ENCODE measurements at regions not wholly inside any gene's neighbourhood (a gene's known extent, or its start where the extent isn't known, plus 50 kb on each side); places are given as distances from the start of the nearest gene placed in this dataset.

- H3K9me3 Mint-ChIP-seq (ENCODE audit: insufficient read depth) = peaks cover 5% of the 10 kb centered on the region
- POLR2A ChIA-PET = no interaction called here
- H3K27ac ChIP-seq (ENCODE audit: low read length in 2 of 2) = no peak overlapping the region
These were observed 426.4 kb upstream of the TYRP1 start for GRCh38 chr9:12266758-12267157.

GRCh38 chr9:12271421-12271891, 421.7 kb upstream of the TYRP1 start:
- H3K4me1 Mint-ChIP-seq = no peaks in the 10 kb centered on the region
- Histone ChIP-seq H3K27ac (ENCODE audit: low read length in 2 of 2) (no peak overlapping the region), H4K20me1 (ENCODE audit: control insufficient read depth, insufficient read depth, low read length, poor library complexity, severe bottlenecking) (no peaks in the 10 kb centered on the region), H3K9ac (ENCODE audit: low read length) (no peak overlapping the region), H3K9me3 (ENCODE audit: control extremely low read depth in 1 of 3, control insufficient read depth in 2 of 3, insufficient read depth in 1 of 3, low read length in 2 of 3) (peaks cover 0 to 3% (median 0%) of the 10 kb centered on the region in 3 donors), H3K4me3 (ENCODE audit: control extremely low read depth in 1 of 5, extremely low read depth in 1 of 5, insufficient read depth in 1 of 5, low read depth in 2 of 5, low read length in 4 of 5) (no peak overlapping the region), H2AFZ (ENCODE audit: insufficient read depth, low read depth, low read length, poor library complexity, severe bottlenecking) (no peak overlapping the region), H3K4me2 (replicated peaks; ENCODE audit: low read depth, low read length, poor library complexity, severe bottlenecking) (no peak overlapping the region), H3K4me1 (ENCODE audit: control insufficient read depth in 2 of 2, insufficient read depth in 2 of 2, low read length in 2 of 2) (no peaks in the 10 kb centered on the region), H3K79me2 (ENCODE audit: control insufficient read depth, insufficient read depth, low read length) (no peaks in the 10 kb centered on the region), H3K27me3 (replicated peaks in 1 of 4; ENCODE audit: control extremely low read depth in 1 of 4, control insufficient read depth in 3 of 4, insufficient read depth in 4 of 4, low read length in 3 of 4) (no peaks in the 10 kb centered on the region), H3K36me3 (replicated peaks in 1 of 2; ENCODE audit: control extremely low read depth in 1 of 2, control insufficient read depth in 1 of 2, extremely low read depth in 1 of 2, insufficient read depth in 2 of 2, low read length in 1 of 2) (no peaks in the 10 kb centered on the region)
- DNase-seq (no peak), ATAC-seq (ENCODE audit: low read depth) (no peak)
- no peaks in the 10 kb centered on the region for H3K27me3 Mint-ChIP-seq
- intact Hi-C loops (cut with micrococcal nuclease) = no loop called here
- peaks cover 5% of the 10 kb centered on the region for H3K9me3 Mint-ChIP-seq (ENCODE audit: insufficient read depth)
- CTCF ChIA-PET = no interaction called here
- POLR2A ChIA-PET = no interaction called here
- H3K4me3 Mint-ChIP-seq = no peak overlapping the region
- H3K27ac Mint-ChIP-seq = no peak overlapping the region
- 90% methylated on average over 2 of the region's 3 CpGs for WGBS (ENCODE audit: insufficient coverage)
- TF ChIP-seq CTCF (IDR thresholded peaks at IDR 0.05) (no peak), EZH2 (IDR thresholded peaks at IDR 0.05; ENCODE audit: borderline replicate concordance, insufficient read depth, low read depth, low read length, poor library complexity, severe bottlenecking) (no peak)

More at GRCh38 chr9:12266758-12267157, 426.4 kb upstream of the TYRP1 start:
- Mint-ChIP-seq H3K4me1 (no peaks in the 10 kb centered on the region), H3K27me3 (no peaks in the 10 kb centered on the region), H3K4me3 (no peak overlapping the region), H3K27ac (no peak overlapping the region)
- Histone ChIP-seq H3K4me3 (ENCODE audit: control extremely low read depth in 1 of 5, extremely low read depth in 1 of 5, insufficient read depth in 1 of 5, low read depth in 2 of 5, low read length in 4 of 5) (no peak overlapping the region), H3K4me1 (ENCODE audit: control insufficient read depth in 2 of 2, insufficient read depth in 2 of 2, low read length in 2 of 2) (no peaks in the 10 kb centered on the region), H3K9me3 (ENCODE audit: control extremely low read depth in 1 of 3, control insufficient read depth in 2 of 3, insufficient read depth in 1 of 3, low read length in 2 of 3) (peaks cover 0 to 3% (median 0%) of the 10 kb centered on the region in 3 donors), H3K9ac (ENCODE audit: low read length) (no peak overlapping the region), H4K20me1 (ENCODE audit: control insufficient read depth, insufficient read depth, low read length, poor library complexity, severe bottlenecking) (no peaks in the 10 kb centered on the region), H3K4me2 (replicated peaks; ENCODE audit: low read depth, low read length, poor library complexity, severe bottlenecking) (no peak overlapping the region), H2AFZ (ENCODE audit: insufficient read depth, low read depth, low read length, poor library complexity, severe bottlenecking) (no peak overlapping the region), H3K27me3 (replicated peaks in 1 of 4; ENCODE audit: control extremely low read depth in 1 of 4, control insufficient read depth in 3 of 4, insufficient read depth in 4 of 4, low read length in 3 of 4) (no peaks in the 10 kb centered on the region), H3K79me2 (ENCODE audit: control insufficient read depth, insufficient read depth, low read length) (no peaks in the 10 kb centered on the region), H3K36me3 (replicated peaks in 1 of 2; ENCODE audit: control extremely low read depth in 1 of 2, control insufficient read depth in 1 of 2, extremely low read depth in 1 of 2, insufficient read depth in 2 of 2, low read length in 1 of 2) (no peaks in the 10 kb centered on the region)
- no CpG with 5 or more reads among the region's 2 CpGs for WGBS (ENCODE audit: insufficient coverage)
- TF ChIP-seq EZH2 (IDR thresholded peaks at IDR 0.05; ENCODE audit: borderline replicate concordance, insufficient read depth, low read depth, low read length, poor library complexity, severe bottlenecking) (no peak), CTCF (IDR thresholded peaks at IDR 0.05) (no peak)
- DNase-seq = no peak
- intact Hi-C loops (cut with micrococcal nuclease) = no loop called here
- ATAC-seq (ENCODE audit: low read depth) = no peak
- CTCF ChIA-PET = no interaction called here

Measured in B cell (primary cell).